Left ventricle myocardium inferior (tissue), 1 donor: ENCODE measurements at regions not wholly inside any gene's neighbourhood (a gene's known extent, or its start where the extent isn't known, plus 50 kb on each side); places are given as distances from the start of the nearest gene placed in this dataset.

Experiments
- DNase-seq: peaks from one replicate; pipeline ENCODE4 v3.0.0-alpha.2; 2020
- H3K27ac ChIP-seq: fragments of 200-600 bp; replicated peaks from 2 replicates; pipeline ENCODE4 v1.8.0; 2021
- H3K27me3 ChIP-seq: fragments of 200-600 bp; 2 replicates; pipeline ENCODE4 v1.8.0; 2021; ENCODE audit warnings: low read depth
- H3K36me3 ChIP-seq: fragments of 200-600 bp; 2 replicates; pipeline ENCODE4 v1.8.0; 2021
- H3K4me1 ChIP-seq: fragments of 200-600 bp; 2 replicates; pipeline ENCODE4 v1.8.0; 2021
- H3K4me3 ChIP-seq: fragments of 200-600 bp; 2 replicates; pipeline ENCODE4 v1.8.0; 2021; ENCODE audit warnings: mild to moderate bottlenecking, moderate library complexity
- H3K9me3 ChIP-seq: fragments of 200-600 bp; replicated peaks from 2 replicates; pipeline ENCODE4 v1.8.0; 2021
- CTCF ChIP-seq: fragments of 200-600 bp; IDR thresholded peaks from 2 replicates; pipeline ENCODE4 v1.8.0; 2021; ENCODE audit warnings: antibody characterized with exemption, mild to moderate bottlenecking, borderline replicate concordance
- intact Hi-C: fragments of 100-400 bp; cut with micrococcal nuclease; formaldehyde crosslinking; loops from one replicate; pipeline ENCODE4 v1.11.0; 2022
- donor health status: DM: no; HTN: yes; CAD: no; lungs with severe emphysema.

- no peak for TF ChIP-seq CTCF
- Histone ChIP-seq H3K9me3 (no peaks in the 10 kb centered on the region), H3K4me3 (no peak overlapping the region), H3K27me3 (peaks cover 20% of the 10 kb centered on the region), H3K36me3 (no peaks in the 10 kb centered on the region), H3K4me1 (no peaks in the 10 kb centered on the region), H3K27ac (no peak overlapping the region)
- intact Hi-C loops = no loop called here
- DNase-seq = no peak
These were observed 95.4 kb downstream of the BOD1L2 start for GRCh38 chr18:57242285-57242684.

GRCh38 chr18:57243624-57244179, 96.8 kb downstream of the BOD1L2 start:
- Histone ChIP-seq H3K4me1 (no peaks in the 10 kb centered on the region), H3K4me3 (no peak overlapping the region), H3K9me3 (no peaks in the 10 kb centered on the region), H3K27me3 (peaks cover 14% of the 10 kb centered on the region), H3K36me3 (no peaks in the 10 kb centered on the region), H3K27ac (no peak overlapping the region)
- no peak for TF ChIP-seq CTCF
- no peak for DNase-seq
- intact Hi-C loops = no loop called here

GRCh38 chr18:57249179-57249578, 102.3 kb downstream of the BOD1L2 start:
- Histone ChIP-seq H3K27ac (no peak overlapping the region), H3K4me3 (no peak overlapping the region), H3K9me3 (no peaks in the 10 kb centered on the region), H3K36me3 (no peaks in the 10 kb centered on the region), H3K27me3 (peaks cover 10% of the 10 kb centered on the region), H3K4me1 (no peaks in the 10 kb centered on the region)
- TF ChIP-seq CTCF = no peak
- no peak for DNase-seq
- intact Hi-C loops = no loop called here

- H3K36me3 ChIP-seq = no peaks in the 10 kb centered on the region
- H3K27ac ChIP-seq = no peak overlapping the region
- no peak for TF ChIP-seq CTCF
- no peaks in the 10 kb centered on the region for H3K9me3 ChIP-seq
- no peaks in the 10 kb centered on the region for H3K4me1 ChIP-seq
- H3K4me3 ChIP-seq = no peak overlapping the region
- DNase-seq = no peak
- H3K27me3 ChIP-seq = peaks cover 4% of the 10 kb centered on the region
- intact Hi-C loops = no loop called here
These were observed 102.5 kb upstream of the ST8SIA3 start for GRCh38 chr18:57249883-57250282.

- Histone ChIP-seq H3K27ac (no peak overlapping the region), H3K9me3 (no peaks in the 10 kb centered on the region), H3K4me3 (no peak overlapping the region), H3K27me3 (peaks cover 4% of the 10 kb centered on the region), H3K36me3 (no peaks in the 10 kb centered on the region), H3K4me1 (no peaks in the 10 kb centered on the region)
- no peak for DNase-seq
- intact Hi-C loops = no loop called here
- TF ChIP-seq CTCF = no peak
These were observed 100.6 kb upstream of the ST8SIA3 start for GRCh38 chr18:57251747-57252146.
